GM12878 (cell line): ENCODE measurements at regions not wholly inside any gene's neighbourhood (a gene's known extent, or its start where the extent isn't known, plus 50 kb on each side); places are given as distances from the start of the nearest gene placed in this dataset.

Experiments used
- ATAC-seq: fragments of 200-7000 bp; cut with Tn5 transposase; 3 replicates; pipeline ENCODE4 v1.9.1; 2020; ENCODE audit warnings: mild to moderate bottlenecking, moderate library complexity
- BruUV-seq: library from RNA; stranded (reverse); fragments of 400-500 nt; replicated peaks from 2 replicates; lab custom pipeline; 2021; lab: Mats Ljungman, UMichigan
- CTCF ChIA-PET: fragments of 300-600 bp; sonication (Branson Sonifier 250); formaldehyde crosslinking; extraction: SDS; loops from one replicate; lab custom pipeline; 2021; ENCODE audit warnings: inconsistent platforms; lab: Yijun Ruan, JAX
- POLR2A ChIA-PET: fragments of 350-600 bp; formaldehyde crosslinking; extraction: SDS; loops from one replicate; lab custom pipeline; 2021; ENCODE audit warnings: inconsistent platforms; lab: Charles Lee
- RAD21 ChIA-PET: fragments of 300-600 bp; sonication (Branson Sonifier 250); formaldehyde crosslinking; loops from one replicate; lab custom pipeline; 2023; ENCODE audit warnings: antibody characterized with exemption; ENCODE audit not compliant: unreplicated experiment; lab: Charles Lee
- SMC1A ChIA-PET: fragments of 300-600 bp; sonication (Branson Sonifier 250); formaldehyde crosslinking; loops from one replicate; lab custom pipeline; 2023; ENCODE audit not compliant: unreplicated experiment, uncharacterized antibody; lab: Charles Lee
- DNase-seq: peaks from one replicate; pipeline ENCODE4 v3.0.0-alpha.2; 2011; ENCODE audit warnings: low read depth, low spot score
- FAIRE-seq: peaks from 3 replicates; lab custom pipeline; 2011; peaks lifted over from hg19 to GRCh38; lab: Jason Lieb, UNC
- H2AFZ ChIP-seq: 2 replicates; pipeline ENCODE4 v1.6.0; 2011; ENCODE audit warnings: low read depth, low read length, control low read depth; ENCODE audit not compliant: control insufficient read depth
- H3K27ac ChIP-seq: 2 replicates; pipeline ENCODE4 v1.5.1; 2011; ENCODE audit warnings: control low read depth; ENCODE audit not compliant: control insufficient read depth, insufficient read depth
- H3K27me3 ChIP-seq, 2 experiments: replicated peaks in 1 of 2; 2 replicates each; pipeline versions ENCODE4 v1.6.0 to v1.6.1; 2011; ENCODE audit warnings: low read length in 1 of 2; ENCODE audit not compliant: control insufficient read depth in 2 of 2, insufficient read depth in 2 of 2
- H3K36me3 ChIP-seq, 2 experiments: 2 replicates each; pipeline ENCODE4 v1.5.1; 2011; ENCODE audit warnings: low read length in 1 of 2; ENCODE audit not compliant: control insufficient read depth in 2 of 2, insufficient read depth in 2 of 2
- H3K4me1 ChIP-seq: 2 replicates; pipeline ENCODE4 v1.6.1; 2011; ENCODE audit warnings: mild to moderate bottlenecking, low read length, moderate library complexity, mixed read lengths; ENCODE audit not compliant: control insufficient read depth, insufficient read depth
- H3K4me2 ChIP-seq: 2 replicates; pipeline ENCODE4 v1.6.0; 2011; ENCODE audit warnings: control low read depth; ENCODE audit not compliant: control insufficient read depth, insufficient read depth
- H3K4me3 ChIP-seq: fragments of 200-600 bp; sonication (generic); 2 replicates; pipeline ENCODE4 v1.5.1; 2016
- H3K79me2 ChIP-seq: 2 replicates; pipeline ENCODE4 v1.6.0; 2011; ENCODE audit warnings: low read length; ENCODE audit not compliant: control insufficient read depth, insufficient read depth
- H3K9ac ChIP-seq: 2 replicates; pipeline ENCODE4 v1.8.0; 2011; ENCODE audit warnings: low read length, control low read depth, mixed read lengths; ENCODE audit not compliant: control insufficient read depth, insufficient read depth
- H3K9me3 ChIP-seq: replicated peaks from 3 replicates; pipeline ENCODE4 v1.5.1; 2011; ENCODE audit warnings: mild to moderate bottlenecking, low read length; ENCODE audit not compliant: control insufficient read depth, insufficient read depth
- H4K20me1 ChIP-seq: 2 replicates; pipeline ENCODE4 v1.6.0; 2011; ENCODE audit not compliant: control insufficient read depth, insufficient read depth
- E2F8 ChIP-seq: fragments of 450-650 bp; IDR thresholded peaks from 2 replicates; pipeline ENCODE4 v1.6.1; 2018; ENCODE audit warnings: mild to moderate bottlenecking, low read depth, moderate library complexity; ENCODE audit not compliant: partially characterized antibody
- ETV6 ChIP-seq, 2 experiments: fragments of 450-650 bp in 1 of 2; IDR thresholded peaks in 1 of 2; conservative IDR thresholded peaks in 1 of 2; 2 replicates each; pipeline ENCODE4 v1.6.1; 2014; ENCODE audit warnings: antibody characterized with exemption in 1 of 2, borderline replicate concordance in 1 of 2, low read depth in 1 of 2, mild to moderate bottlenecking in 1 of 2, moderate library complexity in 1 of 2
- IRF5 ChIP-seq: fragments of 450-650 bp; IDR thresholded peaks from 2 replicates; pipeline ENCODE4 v1.6.1; 2017; ENCODE audit warnings: borderline replicate concordance
- JUNB ChIP-seq: IDR thresholded peaks from 2 replicates; pipeline ENCODE4 v1.6.1; 2016; ENCODE audit warnings: antibody characterized with exemption, mild to moderate bottlenecking
- JUND ChIP-seq: IDR thresholded peaks from 2 replicates; pipeline ENCODE4 v1.6.1; 2012; ENCODE audit warnings: low read depth, mild to moderate bottlenecking, low read length, improper control_type of control experiment, moderate library complexity
- RAD21 ChIP-seq: IDR thresholded peaks from 2 replicates; pipeline ENCODE4 v1.6.1; 2011; ENCODE audit warnings: mild to moderate bottlenecking, low read depth, low read length, moderate library complexity; ENCODE audit not compliant: insufficient read depth
- TCF7 ChIP-seq: IDR thresholded peaks from 2 replicates; pipeline ENCODE4 v1.6.1; 2014; ENCODE audit warnings: antibody characterized with exemption, borderline replicate concordance
- WGBS: methylation state at CpG from one replicate; pipeline ENCODE4 v1.1.6; 2016; ENCODE audit warnings: low lambda C conversion rate; ENCODE audit not compliant: insufficient replicate concordance, insufficient coverage; ENCODE audit errors: missing lambda C conversion rate; 5-methylcytosine and 5-hydroxymethylcytosine counted together
- in situ Hi-C: fragments of 300-500 bp; cut with MboI; formaldehyde crosslinking; loops from 9 replicates; pipeline ENCODE4 v1.14.3; 2018; ENCODE audit warnings: mixed read lengths
- intact Hi-C: fragments of 100-400 bp; cut with micrococcal nuclease; formaldehyde crosslinking; loops from one replicate; pipeline ENCODE4 v1.14.2; 2022; ENCODE audit not compliant: unreplicated experiment

GRCh38 chr4:100790836-100791615 is 273.2 kb upstream of the EMCN start:
- ChIA-PET POLR2A (no interaction called here), RAD21 (no interaction called here), CTCF (interaction anchor here (1.1 kb wide), 1 partner anchor 29 kb away, joined by 3 read pairs; no protein-coding TSS in a partner anchor), SMC1A (no interaction called here)
- ATAC-seq = no peak
- Histone ChIP-seq H3K36me3 (no peaks in the 10 kb centered on the region), H3K27me3 (no peaks in the 10 kb centered on the region), H3K9ac (no peak overlapping the region), H4K20me1 (no peaks in the 10 kb centered on the region), H3K79me2 (no peaks in the 10 kb centered on the region), H3K4me2 (no peak overlapping the region), H2AFZ (no peak overlapping the region), H3K4me3 (no peak overlapping the region), H3K27ac (no peak overlapping the region), H3K4me1 (no peaks in the 10 kb centered on the region), H3K9me3 (no peaks in the 10 kb centered on the region)
- intact Hi-C loops (no loop called here), in situ Hi-C loops (no loop called here)
- no peak for DNase-seq
- WGBS = 65% methylated on average over 9 of the region's 9 CpGs
- no TSS peak for BruUV-seq
- TF ChIP-seq IRF5 (no peak), ETV6 (conservative IDR thresholded peaks at IDR 0.05 in 1 of 2, IDR thresholded peaks at IDR 0.05 in 1 of 2; ENCODE audit: borderline replicate concordance in 1 of 2, low read depth in 1 of 2) (no peak)
- no peak for FAIRE-seq

- BruUV-seq = no TSS peak
- ChIA-PET POLR2A (no interaction called here), CTCF (interaction anchor here (0.6 kb wide), 1 partner anchor 260 kb away, joined by 3 read pairs; no protein-coding TSS in a partner anchor), SMC1A (interaction anchor here (1.1 kb wide), 1 partner anchor 11 kb away, joined by 3 read pairs; no protein-coding TSS in a partner anchor), RAD21 (no interaction called here)
- FAIRE-seq = no peak
- Histone ChIP-seq H2AFZ (no peak overlapping the region), H3K4me2 (no peak overlapping the region), H3K79me2 (no peaks in the 10 kb centered on the region), H3K27me3 (no peaks in the 10 kb centered on the region), H3K36me3 (no peaks in the 10 kb centered on the region), H4K20me1 (no peaks in the 10 kb centered on the region), H3K27ac (no peak overlapping the region), H3K9me3 (no peaks in the 10 kb centered on the region), H3K4me1 (no peaks in the 10 kb centered on the region), H3K9ac (no peak overlapping the region), H3K4me3 (no peak overlapping the region)
- in situ Hi-C loops = no loop called here
- ATAC-seq = no peak
- DNase-seq = no peak
- intact Hi-C loops = no loop called here
- no peak for TF ChIP-seq RAD21
- no peak for TF ChIP-seq JUNB
- TF ChIP-seq TCF7 = no peak
- no peak for TF ChIP-seq E2F8
- TF ChIP-seq JUND = no peak
These were observed 272.2 kb upstream of the EMCN start for GRCh38 chr4:100789991-100790390.
